Left cardiac atrium (tissue), 4 donors: ENCODE measurements at regions not wholly inside any gene's neighbourhood (a gene's known extent, or its start where the extent isn't known, plus 50 kb on each side); places are given as distances from the start of the nearest gene placed in this dataset.

Source experiments
- ATAC-seq, 2 donors: fragments of 200-7000 bp; cut with Tn5 transposase; one replicate each; pipeline ENCODE4 v1.9.1; 2020; ENCODE audit warnings: mild to moderate bottlenecking in 2 of 2, moderate library complexity in 2 of 2
- DNase-seq: peaks from one replicate; pipeline ENCODE4 v3.0.0-alpha.2; 2020
- intact Hi-C, 2 donors: fragments of 100-400 bp; cut with DNase I; formaldehyde crosslinking; loops; one replicate each; pipeline versions ENCODE4 v1.14.1 to v1.15.1; 2022 to 2023
- donor health status: DM: no; HTN: yes; CAD: no.
- donor health status: DM: no; HTN: yes; CAD: no; lungs with severe emphysema.
- donor health status: DM: yes; HTN: yes; CAD: no.
- donor health status: Dilated cardiomyopathy.

DNA sequence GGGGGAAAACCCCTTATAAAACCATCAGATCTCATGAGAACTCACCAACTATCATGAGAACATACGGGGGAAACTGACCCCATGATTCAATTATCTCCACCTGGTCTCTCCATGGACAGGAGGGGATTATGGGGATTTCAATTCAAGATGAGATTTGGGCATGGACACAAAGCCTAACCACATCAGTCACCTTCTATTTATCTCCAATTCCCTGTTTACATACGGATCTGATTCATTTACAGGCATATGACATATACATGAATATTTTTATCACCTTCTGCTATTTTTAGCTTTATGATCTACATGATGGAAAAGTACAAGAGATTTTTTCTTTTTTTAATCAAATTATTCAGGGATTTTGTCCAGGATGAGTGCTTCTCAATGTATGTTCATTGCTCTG, 944.5 kb downstream of the REEP3 start:
- intact Hi-C loops = no loop called here
- DNase-seq (no peak), ATAC-seq (no peak)

DNA sequence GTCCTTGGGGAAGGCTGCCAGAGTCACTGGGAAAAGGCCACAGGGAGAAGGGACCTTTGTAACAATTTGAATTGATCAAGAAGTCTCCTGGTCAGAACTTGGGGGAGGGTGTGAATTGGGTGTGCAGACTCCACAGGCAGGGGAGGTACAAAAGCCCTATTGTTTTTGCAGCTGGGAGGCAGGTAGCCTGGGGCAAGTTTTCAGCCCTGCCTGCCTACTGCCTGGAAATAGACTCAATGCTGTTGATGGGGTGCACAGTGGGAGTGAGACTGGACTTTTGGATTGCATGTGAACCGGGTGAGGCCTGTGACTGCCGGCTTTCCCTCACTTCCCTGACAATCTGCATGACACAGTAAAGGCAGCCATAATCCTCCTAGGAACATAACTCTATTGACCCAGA, 947.0 kb downstream of the REEP3 start:
- DNase-seq (no peak), ATAC-seq (no peak)
- intact Hi-C loops = no loop called here

GRCh38 chr10:64476506-64476905, 955.3 kb downstream of the REEP3 start:
- ATAC-seq = no peak
- intact Hi-C loops = no loop called here
- DNase-seq = no peak

DNA sequence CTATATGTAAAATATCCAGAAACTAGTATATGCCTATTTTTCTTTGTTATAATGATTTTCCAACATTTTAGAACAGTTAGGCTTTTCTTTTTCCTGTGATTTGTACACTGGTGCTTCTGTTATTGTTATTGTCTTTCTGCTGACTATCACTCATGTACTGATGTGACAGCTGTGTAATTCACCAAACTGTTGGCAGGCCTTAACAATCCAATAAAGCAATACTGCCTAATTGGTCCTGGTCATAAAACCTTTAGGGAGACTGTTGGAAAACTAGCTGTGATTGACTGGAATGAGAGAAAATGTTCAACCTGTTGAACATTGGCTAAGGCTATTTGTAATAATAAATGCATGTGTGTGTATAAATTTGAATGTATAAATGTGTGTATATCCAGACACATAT, 956.6 kb downstream of the REEP3 start:
- DNase-seq (no peak), ATAC-seq (no peak)
- intact Hi-C loops = no loop called here

DNA sequence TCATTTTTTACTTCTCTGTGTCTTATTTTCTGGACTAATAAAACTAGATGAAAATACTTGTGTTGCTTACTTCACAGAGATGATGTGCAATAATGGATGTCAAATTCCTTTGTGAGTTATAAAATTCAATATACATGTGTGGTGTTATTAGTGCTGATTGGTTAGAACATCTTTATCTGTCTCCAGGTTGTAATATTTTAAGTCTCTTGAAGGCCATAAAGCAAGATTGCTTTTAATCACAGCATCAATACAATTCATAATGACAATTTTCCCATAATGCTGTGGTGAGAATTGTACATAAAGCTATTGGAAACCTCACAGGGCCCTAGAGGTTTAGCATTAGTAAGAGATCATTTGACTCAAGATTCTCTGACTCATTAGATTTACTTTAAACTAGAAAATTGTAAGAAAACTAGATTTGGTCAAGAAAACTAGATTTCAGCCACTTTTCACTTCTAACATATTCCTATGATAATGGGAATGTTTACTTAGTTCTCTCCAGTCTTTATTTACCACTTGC, 963.7 kb downstream of the REEP3 start:
- ATAC-seq (no peak), DNase-seq (no peak)
- intact Hi-C loops = no loop called here

DNA sequence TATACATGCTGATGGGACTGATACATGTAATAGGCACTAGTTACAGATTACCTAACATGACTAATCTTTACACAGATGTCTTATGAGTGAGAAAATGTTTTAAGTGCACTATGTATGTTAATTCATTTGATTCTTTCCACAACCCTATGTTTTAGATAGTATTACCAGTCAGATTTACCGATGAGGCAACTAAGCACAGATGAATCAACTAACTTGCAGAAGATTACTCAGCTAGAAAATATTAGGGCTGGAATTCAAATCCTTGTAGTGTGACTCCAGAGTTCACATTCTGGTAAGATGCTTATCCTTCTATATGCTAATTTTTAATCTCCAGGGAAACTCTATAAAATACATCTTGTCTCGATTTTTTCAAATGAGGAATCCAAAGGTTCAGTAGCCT, 964.9 kb downstream of the REEP3 start:
- DNase-seq (no peak), ATAC-seq (no peak)
- intact Hi-C loops = no loop called here

GRCh38 chr10:64486901-64487300, 965.7 kb downstream of the REEP3 start:
- intact Hi-C loops = no loop called here
- ATAC-seq (no peak), DNase-seq (no peak)

DNA sequence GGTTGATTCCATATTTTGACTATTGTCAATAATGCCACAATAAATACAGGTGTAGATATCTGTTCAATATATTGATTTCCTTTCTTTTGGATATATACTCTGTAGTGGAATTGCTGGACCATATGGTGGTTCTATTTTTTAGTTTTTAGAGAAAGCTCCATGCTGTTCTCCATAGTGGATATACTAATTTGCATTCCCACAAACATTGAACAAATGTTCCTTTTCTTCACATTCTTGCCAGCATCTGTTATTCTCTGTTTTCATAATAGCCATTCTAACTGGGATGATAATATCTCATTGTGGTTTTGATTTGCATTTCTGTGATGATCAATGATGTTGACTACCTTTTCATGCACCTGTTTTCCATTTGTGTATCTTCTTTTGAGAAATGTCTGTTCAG, 973.7 kb downstream of the REEP3 start:
- DNase-seq = no peak
- intact Hi-C loops = no loop called here

DNA sequence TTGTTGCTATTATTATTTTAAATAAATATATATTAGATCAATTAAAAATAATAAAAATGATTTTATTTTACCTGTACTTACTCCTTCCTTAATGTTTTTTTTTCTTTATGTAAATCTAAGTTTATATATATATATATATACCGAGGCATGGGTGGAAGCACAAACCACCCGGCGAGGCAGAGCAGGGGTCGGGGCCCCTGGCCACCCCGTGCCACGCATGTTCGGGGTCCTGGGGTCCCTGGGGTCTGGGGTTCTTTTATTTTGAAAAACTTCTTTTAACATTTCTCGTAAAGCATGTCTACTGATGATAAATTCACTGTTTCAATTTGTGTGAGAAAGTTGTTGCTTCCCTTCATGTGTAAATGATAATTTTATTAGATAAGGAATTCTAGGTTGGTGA, 976.1 kb downstream of the REEP3 start:
- ATAC-seq (no peak), DNase-seq (no peak)
- intact Hi-C loops = no loop called here

More for the DNA sequence above, 973.7 kb downstream of the REEP3 start:
- no peak for ATAC-seq

GRCh38 chr10:64501807-64502206, 980.6 kb downstream of the REEP3 start:
- DNase-seq = no peak
- ATAC-seq = no peak
- intact Hi-C loops = no loop called here

DNA sequence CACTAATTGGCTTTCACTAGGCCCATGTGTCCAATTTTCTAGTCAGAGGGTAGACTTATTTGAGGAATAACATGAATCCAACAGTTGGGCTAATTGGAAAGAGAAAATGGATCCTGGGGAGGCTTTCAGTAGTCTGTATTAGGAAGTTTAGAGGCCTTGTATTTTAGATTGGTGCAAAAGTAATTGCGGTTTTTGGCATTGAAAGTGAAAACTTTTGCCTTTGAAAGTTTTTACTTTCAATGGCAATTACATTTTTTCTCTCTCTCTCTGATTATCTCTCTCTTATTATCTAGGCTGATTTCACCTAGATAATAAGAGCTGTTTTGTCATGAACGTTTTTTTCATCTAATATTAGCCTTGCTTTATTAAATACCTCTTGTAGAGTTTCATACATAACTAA, 981.7 kb downstream of the REEP3 start:
- intact Hi-C loops = no loop called here
- no peak for DNase-seq
- ATAC-seq = no peak

DNA sequence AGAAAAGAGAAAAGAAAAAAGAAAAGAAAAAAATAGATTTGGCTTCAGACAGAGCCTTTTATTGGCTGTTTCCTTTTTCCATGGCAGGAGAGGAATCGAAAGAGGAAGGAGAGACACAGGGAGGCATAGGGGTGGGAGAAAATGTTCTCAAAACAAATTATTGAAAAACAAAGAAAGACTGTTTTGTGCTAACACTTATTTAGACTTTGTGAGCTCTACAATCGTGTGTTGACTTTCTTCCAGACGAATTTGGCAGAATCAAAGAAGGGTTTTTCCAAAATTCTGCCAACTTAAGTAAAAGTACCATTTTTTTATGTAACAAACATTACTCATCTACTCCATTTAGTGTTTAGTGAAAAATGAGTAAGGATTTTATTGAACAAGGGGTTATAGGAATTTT, 982.2 kb downstream of the REEP3 start:
- DNase-seq (no peak), ATAC-seq (no peak)
- intact Hi-C loops = no loop called here

GRCh38 chr10:64505501-64505900, 984.3 kb downstream of the REEP3 start:
- no peak for ATAC-seq
- intact Hi-C loops = no loop called here
- no peak for DNase-seq

DNA sequence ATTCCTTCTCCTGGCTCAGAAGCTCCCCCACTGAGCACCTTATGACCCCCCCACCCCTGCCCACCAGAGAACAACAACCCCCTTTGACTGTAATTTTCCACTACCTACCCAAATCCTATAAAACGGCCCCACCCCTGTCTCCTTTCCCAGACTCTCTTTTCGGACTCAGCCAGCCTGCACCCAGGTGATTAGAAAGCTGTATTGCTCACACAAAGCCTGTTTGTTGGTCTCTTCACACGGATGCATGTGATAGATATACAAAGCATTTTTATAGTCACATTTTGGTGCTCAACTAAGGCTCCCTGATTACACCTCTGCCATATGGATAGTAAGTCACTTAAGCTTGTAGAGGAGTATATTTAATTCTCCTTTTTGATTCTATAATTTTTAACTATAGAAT, 985.8 kb downstream of the REEP3 start:
- ATAC-seq (no peak), DNase-seq (no peak)
- intact Hi-C loops = no loop called here

- intact Hi-C loops = no loop called here
- DNase-seq (no peak), ATAC-seq (no peak)
Measured at GRCh38 chr10:64507651-64508028, 986.4 kb downstream of the REEP3 start.

DNA sequence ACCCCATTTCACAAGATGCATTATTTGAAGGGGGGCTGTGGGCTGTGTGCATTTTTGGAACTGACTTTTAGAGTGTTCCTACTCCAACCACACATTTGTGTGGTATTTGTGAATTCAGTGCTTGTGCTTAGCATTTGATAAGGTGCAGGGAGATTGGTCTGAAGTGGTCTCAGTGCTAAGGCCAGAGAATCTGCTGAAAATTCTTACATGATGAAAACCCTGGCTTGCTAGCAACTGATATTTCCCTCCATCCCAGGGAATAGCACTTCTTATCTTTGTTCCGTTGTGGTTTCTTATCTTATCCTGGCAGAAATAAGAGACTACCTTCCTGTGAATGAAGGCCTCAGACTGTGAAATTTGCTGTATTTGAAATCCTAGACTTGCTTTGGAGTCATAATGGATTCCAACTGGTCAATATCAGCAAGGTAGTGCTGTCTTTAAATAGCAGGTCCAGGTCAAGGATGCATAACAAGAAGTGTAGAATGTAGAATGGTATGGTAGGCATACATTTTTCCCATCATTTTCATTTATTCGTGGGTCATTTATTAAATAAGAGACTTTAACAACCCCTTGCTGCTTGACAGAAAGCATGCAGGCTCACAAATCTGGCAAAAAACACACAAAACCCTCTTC, 986.9 kb downstream of the REEP3 start:
- intact Hi-C loops = no loop called here
- ATAC-seq = no peak
- DNase-seq = no peak

GRCh38 chr10:64515970-64516699, 994.9 kb downstream of the REEP3 start:
- intact Hi-C loops = no loop called here
- DNase-seq (no peak), ATAC-seq (no peak)

DNA sequence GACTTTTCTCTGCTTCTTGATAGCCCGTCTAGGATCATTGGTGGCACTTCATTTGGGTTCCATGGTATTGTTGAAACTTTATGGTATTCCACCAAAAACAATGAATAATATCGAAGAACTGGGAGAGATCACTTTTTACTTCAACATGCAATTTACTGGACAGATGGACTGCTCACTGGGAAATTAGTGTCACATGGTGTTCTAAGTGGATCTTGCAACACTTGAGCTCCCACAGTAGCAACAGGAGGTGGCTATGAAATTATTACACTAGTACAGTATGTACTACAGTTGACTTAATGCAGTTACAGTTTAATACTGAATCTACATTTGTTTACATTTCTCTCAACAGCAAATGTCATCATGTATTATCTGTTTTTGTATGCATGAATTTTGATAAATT, 997.3 kb downstream of the REEP3 start:
- intact Hi-C loops = no loop called here
- DNase-seq = no peak
- no peak for ATAC-seq

DNA sequence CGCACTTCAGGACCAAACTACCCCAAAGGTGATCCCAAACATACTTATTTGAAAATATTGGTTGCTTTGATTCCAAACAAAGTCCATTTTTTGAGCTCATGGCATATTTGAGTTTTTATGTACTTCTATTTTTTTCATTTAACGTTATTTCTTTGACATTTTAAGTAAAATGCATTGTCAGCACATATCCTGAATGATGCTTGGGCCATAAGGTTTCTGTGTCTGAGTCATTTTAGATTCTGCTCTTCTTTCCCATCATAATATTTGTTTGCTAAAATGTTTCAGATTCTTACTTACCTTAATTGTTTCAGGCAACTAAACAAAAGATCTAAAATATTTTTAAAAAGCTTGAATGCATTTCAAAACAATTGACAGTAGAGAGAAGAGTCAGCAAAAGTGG, 998.2 kb downstream of the REEP3 start:
- no peak for DNase-seq
- intact Hi-C loops = no loop called here
- ATAC-seq = no peak

GRCh38 chr10:64519831-64520230, 998.6 kb downstream of the REEP3 start:
- no peak for DNase-seq
- no peak for ATAC-seq
- intact Hi-C loops = no loop called here

GRCh38 chr10:64523065-64523759, 1002.0 kb downstream of the REEP3 start:
- intact Hi-C loops = no loop called here
- no peak for DNase-seq
- ATAC-seq = no peak
